ENCODE measurements at regions not wholly inside any gene's neighbourhood (a gene's known extent, or its start where the extent isn't known, plus 50 kb on each side); places are given as distances from the start of the nearest gene placed in this dataset.
A peak's percentile ranks its signal among the peaks of the same experiment; 100 is the strongest.
"Not testable (repeated sequence)": the region's sequence is repeated elsewhere in the genome, so short reads cannot be mapped to it uniquely, and the experiment has no call there.

DNA sequence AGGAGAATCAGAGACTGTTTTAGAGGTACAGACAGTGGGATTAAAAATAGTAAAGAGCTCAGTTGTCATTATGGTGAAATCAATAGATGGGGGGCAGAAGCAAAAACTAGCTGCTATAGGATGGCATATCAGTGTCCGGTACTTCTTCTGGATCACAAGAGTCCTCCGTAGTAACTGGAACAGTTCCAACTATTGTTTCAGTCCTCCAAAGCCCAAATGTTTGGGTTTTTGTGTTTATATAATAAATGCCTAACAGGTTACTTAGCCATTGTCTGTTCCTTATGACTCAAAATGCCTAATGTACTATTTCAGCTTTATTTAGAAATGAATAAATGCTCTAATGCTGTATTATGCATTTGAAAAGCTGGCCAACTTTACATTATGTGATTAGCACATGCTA is 401.2 kb downstream of the PTH2R start:
- no peak for DNase-seq

DNA sequence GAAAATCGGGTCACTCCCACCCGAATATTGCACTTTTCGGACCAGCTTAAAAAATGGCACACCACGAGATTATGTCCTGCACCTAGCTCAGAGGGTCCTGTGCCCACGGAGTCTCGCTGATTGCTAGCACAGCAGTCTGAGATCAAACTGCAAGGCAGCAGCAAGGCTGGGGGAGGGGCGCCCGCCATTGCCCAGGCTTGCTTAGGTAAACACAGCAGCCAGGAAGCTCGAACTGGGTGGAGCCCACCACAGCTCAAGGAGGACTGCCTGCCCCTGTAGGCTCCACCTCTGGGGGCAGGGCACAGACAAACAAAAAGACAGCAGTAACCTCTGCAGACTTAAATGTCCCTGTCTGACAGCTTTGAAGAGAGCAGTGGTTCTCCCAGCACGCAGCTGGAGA is 405.3 kb downstream of the PTH2R start:
- DNase-seq, result not testable (repeated sequence)

DNA sequence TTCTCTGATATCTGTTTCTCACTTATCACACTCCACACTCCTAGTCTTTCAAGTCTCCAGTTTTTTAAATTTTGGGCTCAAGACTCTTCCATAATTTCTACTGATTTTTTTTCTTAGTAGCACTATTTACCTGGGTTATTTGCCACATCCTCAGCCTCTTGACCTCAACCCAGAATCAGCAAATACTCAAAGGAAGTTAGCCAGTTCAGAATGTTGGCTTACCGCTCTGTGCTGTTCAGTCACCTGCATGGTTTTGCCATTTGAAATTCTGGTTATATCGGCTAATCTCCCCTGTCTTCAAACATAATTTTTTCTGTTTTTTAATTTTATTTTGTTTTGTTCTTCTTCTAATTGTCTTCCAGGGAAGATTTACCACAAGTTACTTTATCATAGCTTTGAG is 412.6 kb downstream of the PTH2R start:
- DNase-seq, result no peak

DNA sequence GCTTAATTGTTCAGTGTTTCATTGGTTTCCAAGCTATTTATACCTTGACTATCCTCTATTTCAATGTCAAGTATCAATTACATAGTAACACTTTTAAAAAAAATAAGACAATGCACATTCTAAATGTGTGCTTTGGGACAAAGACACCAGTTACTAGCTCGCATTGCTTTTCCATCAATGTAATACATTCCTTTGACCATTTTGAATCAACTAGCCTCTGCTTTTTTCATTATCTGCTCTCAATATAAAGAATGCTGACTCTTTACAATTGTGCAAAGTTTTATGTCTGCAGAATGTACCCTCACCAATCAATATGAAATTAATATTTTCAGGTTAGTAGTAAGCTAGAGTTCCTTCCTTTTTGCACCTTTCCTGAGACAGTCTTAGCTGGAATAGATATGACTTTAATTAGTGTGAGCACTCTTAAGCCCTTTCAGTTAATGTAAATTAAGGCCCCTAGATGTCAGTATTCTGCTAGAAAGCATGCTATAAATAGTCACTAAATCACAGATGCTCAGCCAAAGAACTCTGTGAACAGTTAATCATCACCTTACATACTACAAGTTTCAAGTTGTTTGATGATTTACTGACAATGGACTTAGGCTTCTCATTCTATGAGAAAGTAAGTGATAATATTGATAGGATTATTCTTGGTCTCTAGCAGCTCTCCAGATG is 413.6 kb downstream of the PTH2R start:
- DNase-seq, result peak; percentile 8

DNA sequence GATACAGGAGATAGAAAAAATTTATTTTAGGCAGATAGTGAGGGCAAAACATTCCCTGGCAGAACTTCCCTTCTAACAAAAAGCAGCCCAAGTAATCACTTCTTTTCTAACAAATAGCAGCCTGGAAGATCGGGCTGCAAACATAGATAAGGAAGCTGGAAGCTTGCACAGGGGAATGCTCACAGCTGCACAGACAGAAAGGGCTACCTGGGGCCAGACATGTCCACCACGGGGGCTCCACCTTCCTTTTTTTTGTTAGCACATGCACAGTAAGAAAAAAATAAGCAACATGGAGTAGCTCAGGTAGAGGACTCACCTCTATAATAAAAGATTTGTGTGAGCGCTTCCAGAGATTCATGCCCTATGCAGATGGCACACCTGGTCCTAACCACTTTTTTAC is 420.5 kb downstream of the PTH2R start:
- DNase-seq, result no peak

DNA sequence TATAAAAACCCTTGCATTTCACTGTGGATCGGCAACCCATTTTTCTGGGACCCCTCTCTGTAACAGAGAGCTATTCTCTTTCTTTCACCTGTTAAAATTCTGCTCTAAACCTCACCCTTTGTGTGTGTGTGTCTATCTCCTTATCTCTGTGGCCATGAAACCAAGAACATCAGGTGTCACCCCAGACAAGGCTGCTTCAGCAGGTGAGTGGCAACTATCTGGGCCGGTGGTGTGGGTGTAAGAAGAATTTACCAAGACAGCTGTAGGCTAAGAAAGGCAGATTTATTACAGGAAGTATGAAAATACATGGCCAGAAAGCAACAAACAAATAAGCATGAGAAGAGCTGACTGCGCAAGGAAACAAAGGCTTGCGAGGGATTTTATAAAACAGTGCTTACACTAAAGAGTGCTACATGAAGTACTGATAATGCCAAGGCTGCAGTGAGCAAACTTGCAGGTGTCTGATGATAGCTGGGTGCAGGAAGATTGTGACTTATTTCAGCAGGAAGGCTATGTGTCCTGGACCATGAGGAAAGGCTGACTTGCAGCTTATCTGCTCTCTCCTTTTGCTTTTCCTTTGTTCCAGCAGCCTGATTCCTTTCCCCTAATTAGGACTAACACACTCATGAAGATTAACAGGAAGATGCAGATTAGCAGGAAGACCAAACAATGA is 421.1 kb downstream of the PTH2R start:
- no peak for DNase-seq

DNA sequence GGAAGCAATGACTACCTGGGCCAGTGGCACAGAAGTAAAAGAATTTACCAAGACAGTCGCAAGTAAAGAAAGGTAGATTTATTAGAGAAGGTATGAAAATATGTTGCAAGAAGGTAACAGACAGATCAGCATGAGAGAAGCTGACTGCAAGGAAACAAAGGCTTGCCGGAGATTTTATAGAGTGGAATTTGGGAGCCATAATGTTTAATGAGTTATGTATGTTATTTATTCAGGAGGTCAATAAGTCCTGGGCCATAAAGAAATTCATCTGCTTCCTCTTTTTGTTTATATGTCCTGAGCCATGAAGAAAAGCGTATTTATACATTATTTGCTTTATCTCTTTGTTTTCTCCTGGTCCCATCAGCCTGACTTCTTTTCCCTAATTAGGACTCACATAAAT is 423.6 kb downstream of the PTH2R start:
- DNase-seq, result no peak

DNA sequence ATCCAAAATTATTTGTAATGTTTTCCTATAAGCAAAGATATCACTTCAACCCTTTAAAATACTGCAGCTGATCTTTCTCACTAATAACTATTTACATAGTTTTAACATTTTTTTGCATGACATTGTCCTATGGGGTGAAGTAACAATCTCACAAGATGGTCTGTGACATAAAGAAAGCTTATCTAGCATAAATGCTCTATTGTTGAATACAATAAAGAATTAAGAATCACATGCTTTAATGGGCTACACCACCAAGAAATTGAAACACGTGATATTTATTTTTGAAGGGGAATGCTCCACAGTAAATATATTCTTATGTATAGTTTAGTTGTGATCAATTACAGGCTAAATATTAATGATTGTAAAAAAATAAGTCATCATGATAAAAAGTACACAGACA is 441.1 kb downstream of the PTH2R start:
- DNase-seq, result no peak

DNA sequence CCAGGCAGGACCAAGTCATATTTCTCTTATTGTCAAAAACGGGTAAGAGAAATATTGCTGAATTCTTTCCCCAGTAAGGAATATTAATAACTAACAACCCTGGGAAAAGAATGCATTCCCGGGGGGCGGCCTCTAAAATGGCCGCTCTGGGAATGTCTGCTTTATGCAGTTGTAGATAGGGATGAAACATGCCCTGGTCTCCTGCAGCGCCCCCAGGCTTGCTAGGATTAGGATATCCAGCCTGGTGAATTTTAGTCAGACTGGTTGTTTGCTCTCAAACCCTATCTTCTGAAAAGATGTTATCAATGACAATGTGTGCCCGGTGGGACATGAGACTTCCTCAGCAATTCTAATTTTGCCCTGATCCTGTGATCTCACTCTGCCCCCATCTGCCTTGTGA is 448.1 kb downstream of the PTH2R start:
- no peak for DNase-seq

DNA sequence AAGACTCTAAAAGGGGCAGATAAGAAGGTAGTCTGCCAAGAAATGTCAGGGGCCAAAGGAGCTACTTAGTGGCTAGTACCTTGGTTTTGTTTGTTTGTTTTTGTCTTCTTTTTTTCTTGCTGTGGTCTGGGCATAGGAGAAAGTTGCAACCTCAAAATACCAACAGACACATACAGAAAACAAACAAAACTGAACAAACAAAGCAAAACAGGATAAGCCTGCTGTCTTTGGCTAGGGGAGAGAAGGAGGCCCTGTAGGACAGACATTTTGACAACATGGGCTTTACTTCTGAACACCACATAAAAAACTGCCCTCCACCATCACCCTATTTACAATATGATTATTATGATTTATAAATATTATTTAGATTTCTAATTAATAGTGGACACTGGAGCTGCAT is 460.8 kb downstream of the PTH2R start:
- DNase-seq, result no peak

DNA sequence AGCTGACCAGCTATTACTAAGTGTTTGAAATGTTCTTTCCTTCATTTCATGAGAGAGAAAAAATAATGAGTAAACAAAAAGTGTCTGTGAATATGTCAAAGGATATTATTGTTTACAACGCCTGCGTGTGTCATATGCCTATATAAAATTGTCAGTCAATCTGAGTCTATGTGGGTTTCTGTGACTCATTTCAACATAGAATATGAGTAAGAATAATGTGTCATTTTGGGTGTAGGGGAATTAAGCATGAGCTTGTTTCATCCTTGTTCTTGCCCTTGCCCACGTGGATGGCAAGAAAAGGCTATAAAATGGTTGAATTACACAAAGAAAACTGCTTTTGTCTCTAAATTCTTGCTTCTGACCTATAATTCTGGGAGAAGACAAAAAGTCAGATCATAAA is 466.0 kb downstream of the PTH2R start:
- DNase-seq, result no peak

DNA sequence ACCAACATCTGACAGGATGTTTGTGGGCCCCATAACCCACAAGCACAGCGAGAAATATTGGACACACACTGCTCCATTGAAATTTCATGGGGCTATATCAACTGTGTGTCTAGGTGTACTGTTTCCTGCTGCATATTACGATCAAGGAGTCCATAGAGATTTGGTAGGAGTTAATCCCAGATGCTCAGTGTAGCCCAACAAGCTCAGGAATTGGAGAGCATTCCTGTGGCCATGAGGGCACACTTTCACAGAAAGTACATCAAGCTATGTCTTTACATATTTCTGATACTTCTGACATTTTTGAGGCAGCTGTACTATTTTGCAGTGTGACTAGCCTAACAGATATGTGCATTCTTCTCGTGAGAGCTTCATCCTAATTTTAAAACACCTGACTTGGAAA is 473.1 kb downstream of the PTH2R start:
- no peak for DNase-seq

DNA sequence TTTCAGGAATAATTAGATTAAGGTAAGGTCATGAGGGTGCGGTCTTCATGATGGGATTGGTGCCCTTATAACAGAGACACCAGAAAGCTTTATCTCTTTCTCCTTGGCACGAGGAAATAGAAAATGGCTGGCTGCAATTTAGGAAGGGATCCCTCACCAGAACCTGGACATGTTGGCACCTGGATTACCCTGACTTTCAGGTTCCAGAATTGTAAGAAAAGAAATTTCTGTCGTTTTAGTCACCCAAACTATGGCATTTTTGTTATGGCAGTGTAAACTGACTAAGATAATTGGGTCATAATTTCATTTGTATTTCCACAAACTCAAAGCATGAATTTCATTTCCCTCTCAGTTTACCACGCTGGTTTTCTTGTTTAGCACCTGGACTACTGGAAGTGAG is 473.6 kb downstream of the PTH2R start:
- no peak for DNase-seq

DNA sequence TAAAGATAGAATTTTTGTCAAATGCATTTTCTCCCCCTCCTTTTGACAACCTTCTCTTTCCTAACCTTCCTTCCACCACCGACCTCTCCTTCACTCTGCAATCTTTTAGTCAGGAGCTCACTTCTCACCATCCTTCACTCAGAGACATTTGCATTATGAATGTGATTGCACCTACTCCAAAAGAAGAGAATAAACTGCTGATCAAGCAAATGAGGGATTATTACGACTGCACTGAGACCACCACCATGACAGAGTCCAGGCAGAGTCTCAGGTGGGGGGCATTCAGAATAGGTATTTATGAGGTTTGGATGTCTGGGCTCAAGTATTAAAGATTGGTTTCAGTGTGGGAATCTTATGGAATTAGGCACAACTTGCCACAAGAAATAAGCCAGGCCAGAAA is 483.9 kb downstream of the PTH2R start:
- no peak for DNase-seq

DNA sequence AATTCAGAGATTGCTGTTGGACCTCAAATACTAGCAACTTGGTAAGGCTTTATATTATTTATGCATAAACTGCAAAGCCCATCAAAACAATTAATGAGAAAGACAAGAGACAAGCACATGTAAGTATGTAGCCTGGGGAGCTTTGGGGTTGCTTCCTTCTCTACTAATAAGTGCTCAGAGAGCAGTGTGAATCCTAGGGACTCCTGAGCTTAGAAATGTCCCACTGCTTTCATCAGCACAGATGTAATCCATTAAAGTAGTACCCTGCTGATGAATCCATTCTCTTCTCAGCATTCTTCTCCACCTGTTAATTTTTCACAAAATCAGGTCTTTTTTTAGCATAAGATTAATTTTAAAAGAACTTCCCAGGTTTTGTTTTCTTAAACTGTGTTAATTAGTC is 485.6 kb downstream of the PTH2R start:
- DNase-seq, result no peak

DNA sequence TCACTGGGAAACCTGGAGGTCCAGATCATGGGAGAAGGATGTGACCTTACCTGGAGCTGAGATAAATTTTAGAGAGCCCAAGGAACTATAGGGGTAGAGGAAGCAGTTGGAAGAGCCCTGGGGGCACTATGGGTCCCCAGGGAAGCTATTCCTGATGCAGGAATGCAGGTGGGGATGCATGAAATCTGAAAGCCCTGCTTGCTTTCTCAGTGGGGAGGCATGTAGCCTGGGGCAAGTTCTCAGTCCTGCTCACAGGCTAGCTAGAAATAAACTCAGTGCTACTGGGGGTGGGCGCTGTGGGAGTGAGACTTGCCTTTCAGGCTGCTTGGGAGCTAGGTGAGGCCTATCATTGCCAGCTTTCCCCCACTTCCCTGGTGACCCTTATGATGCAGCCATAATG is 499.7 kb downstream of the PTH2R start:
- DNase-seq, result no peak

DNA sequence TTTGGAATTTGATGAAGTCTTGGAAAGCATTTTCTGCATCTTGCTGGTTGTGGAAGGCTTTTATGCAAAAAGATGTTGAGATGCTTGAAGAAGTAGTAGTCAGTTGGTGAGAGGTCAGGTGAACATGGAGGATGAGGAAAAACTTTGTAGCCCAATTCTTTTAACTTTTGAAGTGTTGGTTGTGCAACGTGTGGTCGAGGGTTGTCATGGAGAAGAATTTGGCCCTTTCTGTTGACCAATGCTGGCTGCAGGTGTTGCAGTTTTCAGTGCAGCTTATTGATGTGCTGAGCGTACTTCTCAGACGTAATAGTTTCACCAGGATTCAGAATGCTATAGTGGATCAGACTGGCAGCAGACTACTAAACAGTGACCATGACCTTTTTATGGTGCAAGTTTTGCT is 508.4 kb upstream of the MAP2 start:
- DNase-seq, result no peak

DNA sequence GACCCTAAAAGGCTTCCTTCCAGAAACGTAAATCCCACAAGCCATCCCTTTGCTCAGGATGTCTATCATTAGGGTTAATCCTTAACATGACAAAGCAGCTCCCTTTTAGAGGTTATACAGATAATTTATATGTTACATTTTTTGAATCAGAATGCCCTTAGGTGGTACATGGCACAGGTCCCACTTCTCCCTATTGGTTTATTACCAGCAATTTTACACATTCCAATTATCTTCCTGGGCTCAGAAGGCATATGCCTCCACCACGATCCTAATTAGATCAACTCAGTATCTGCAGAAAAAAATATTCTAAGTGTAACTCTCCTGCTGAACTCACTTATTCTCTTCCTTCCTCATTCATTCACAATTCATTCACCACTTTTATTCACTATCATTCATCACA is 507.0 kb upstream of the MAP2 start:
- no peak for DNase-seq

DNA sequence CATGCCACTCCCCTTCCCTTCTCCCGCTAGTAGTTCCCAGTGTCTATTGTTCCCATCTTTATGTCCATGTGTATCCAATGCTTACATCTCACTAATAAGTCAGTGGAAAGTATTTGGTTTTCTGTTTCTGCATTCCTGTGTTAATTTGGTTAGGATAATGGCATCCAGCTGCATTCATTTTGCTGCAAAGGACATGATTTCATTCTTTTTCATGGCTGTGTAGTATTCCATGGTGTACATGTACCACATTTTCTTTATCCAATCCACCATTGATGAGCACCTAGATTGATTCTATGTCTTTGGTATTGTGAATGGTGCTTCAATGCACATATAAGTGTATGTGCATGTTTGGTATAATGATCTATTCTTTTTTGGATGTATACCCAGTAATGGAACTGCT is 502.5 kb upstream of the MAP2 start:
- not testable (repeated sequence) for DNase-seq

DNA sequence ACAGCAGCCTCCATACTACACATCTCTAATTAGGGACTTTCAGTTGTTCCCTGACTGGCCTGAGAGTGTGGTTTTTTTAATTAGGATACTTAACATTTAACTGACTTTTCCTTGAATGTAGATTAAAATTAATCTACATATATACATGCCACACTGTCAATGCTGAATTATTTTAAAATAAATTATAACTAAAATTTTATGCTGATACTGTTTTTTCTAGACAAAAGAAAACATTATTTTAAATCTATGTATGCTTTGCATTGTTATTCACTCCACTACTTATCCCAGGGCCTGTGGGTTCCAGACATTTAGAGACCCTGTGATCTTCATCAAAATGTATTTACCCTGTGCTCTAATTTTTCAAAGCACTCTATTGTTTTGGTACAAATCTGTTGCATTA is 496.0 kb upstream of the MAP2 start:
- DNase-seq, result no peak

DNA sequence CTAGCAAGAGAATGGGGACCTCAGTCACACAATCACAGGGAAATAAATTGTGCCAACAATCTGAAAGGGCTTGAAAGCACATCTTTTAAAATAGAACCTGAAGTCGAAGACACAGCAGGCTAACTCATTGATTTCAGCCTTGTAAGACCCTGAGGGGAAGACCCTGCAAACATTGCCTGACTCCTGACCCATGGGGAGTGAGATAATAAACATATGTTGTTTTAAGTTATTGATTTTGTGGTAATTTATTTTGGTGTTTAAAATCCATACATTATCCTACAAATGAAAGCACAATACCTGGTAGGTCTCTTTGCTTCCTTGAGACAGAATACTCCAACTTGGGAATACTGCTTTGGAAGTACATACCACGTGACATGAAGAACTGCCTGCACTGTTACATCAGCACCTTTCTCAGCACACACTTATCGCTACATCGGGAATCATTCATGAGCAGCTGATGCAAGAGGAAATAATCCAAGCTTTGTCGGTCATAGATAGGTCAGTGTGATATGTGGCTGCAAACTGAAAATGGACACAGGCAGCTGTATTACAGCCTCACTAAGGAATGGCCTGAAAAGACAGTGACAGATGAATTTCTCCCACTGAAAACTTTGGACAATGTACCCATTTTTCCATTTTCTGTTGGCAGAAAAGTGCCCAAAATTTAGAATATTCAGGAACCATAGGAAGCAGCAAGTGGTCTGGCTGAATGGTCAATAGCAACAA is 494.5 kb upstream of the MAP2 start:
- no peak for DNase-seq

DNA sequence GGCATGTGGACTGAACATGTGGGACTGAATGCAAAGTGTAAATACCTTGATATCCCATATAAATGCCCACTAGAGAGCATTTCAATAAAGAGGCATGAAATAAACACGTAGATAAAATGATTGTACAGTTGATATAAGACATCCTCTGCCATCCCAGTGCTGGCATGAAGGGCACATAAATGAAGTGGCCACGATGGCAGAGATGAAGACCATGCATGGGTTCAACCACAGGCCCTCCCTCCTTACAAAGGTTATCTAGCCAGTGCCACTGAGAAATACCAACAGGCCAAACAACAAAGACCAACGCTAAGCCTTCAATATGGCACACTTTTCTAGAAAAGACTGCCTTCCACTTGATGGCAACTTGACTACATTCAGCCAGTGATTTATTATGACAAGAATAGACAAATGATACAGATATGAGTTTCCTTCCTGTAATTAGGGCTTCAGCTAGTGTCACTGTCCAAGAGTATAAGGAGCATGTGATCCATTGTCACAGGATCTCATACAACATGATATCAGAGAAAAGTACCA is 493.9 kb upstream of the MAP2 start:
- DNase-seq, result no peak

DNA sequence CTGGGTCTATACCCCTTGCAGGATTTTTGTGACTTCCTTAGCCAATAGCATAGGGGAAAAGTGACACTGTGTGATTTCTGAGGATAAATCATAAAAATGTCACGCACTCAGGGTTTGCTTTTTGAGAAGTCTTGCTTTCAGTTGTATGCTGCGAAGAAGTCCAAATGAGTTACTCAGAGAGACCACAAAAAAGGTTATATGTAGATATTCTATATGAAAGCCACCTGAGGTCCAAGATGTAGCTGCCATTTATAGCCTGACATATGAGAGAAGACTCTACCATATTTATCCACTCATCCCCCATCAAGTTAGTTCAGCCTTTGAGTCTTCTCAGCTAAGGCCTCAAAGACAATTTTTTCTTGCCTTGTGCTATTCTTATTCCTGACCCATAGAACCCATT is 488.3 kb upstream of the MAP2 start:
- no peak for DNase-seq

DNA sequence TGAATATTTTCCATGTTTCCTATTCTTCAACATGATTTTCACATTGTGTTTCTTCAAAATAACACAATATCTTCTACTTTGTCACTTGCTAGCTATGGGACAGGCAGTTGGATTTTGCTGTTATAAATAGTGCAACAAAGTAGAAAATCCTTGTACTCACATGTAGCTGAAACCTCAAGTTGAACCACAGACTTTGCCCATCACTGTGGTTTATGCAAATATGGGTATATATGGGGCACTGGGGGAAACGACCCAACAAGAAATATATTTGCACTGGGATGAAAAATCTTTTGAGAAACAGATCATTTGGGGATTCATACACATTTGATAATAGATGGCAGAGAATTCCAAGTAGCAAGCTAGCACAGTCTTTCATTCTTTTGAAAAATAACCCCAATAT is 486.3 kb upstream of the MAP2 start:
- no peak for DNase-seq
